IMR-90 (cell line): ENCODE measurements at regions not wholly inside any gene's neighbourhood (a gene's known extent, or its start where the extent isn't known, plus 50 kb on each side); places are given as distances from the start of the nearest gene placed in this dataset.

Experiments used
- ATAC-seq: fragments of 200-7000 bp; cut with Tn5 transposase; 2 replicates; pipeline ENCODE4 v1.9.1; 2020; ENCODE audit warnings: low read depth, mild to moderate bottlenecking, moderate library complexity
- BruUV-seq: library from RNA; stranded (reverse); fragments of 400-500 nt; replicated peaks from 2 replicates; lab custom pipeline; 2021; lab: Mats Ljungman, UMichigan
- CTCF ChIA-PET: fragments of 300-600 bp; formaldehyde crosslinking; extraction: SDS; loops from one replicate; lab custom pipeline; 2021; ENCODE audit warnings: antibody characterized with exemption; lab: Yijun Ruan, JAX
- POLR2A ChIA-PET: fragments of 300-600 bp; sonication (Branson Sonifier 250); formaldehyde crosslinking; loops from one replicate; lab custom pipeline; 2022; ENCODE audit warnings: antibody characterized with exemption; ENCODE audit not compliant: unreplicated experiment; lab: Charles Lee
- DNase-seq: peaks from one replicate; pipeline ENCODE4 v3.0.0; 2013
- H2AFZ ChIP-seq: replicated peaks from 2 replicates; pipeline ENCODE3; 2013; ENCODE audit warnings: low read length, mild to moderate bottlenecking; ENCODE audit not compliant: poor library complexity
- H2AK5ac ChIP-seq: 2 replicates; pipeline ENCODE4 v1.6.1; 2013; ENCODE audit warnings: low read depth, low read length, inconsistent platforms
- H2AK9ac ChIP-seq: replicated peaks from 2 replicates; pipeline ENCODE3; 2013; ENCODE audit warnings: mild to moderate bottlenecking, low read depth, low read length, moderate library complexity; ENCODE audit not compliant: poor library complexity
- H2BK120ac ChIP-seq: 2 replicates; pipeline ENCODE4 v1.6.1; 2013; ENCODE audit warnings: low read depth, low read length, inconsistent platforms
- H2BK15ac ChIP-seq: 3 replicates; pipeline ENCODE4 v1.6.1; 2013; ENCODE audit warnings: low read depth, low read length, inconsistent platforms
- H2BK20ac ChIP-seq: 2 replicates; pipeline ENCODE4 v1.6.1; 2013; ENCODE audit warnings: low read depth, mild to moderate bottlenecking, inconsistent platforms, low read length, moderate library complexity
- H2BK5ac ChIP-seq: 2 replicates; pipeline ENCODE4 v1.6.1; 2013; ENCODE audit warnings: mild to moderate bottlenecking, low read depth, low read length, inconsistent platforms; ENCODE audit not compliant: poor library complexity, severe bottlenecking
- H3K14ac ChIP-seq: replicated peaks from 2 replicates; pipeline ENCODE4 v1.6.1; 2013; ENCODE audit warnings: low read depth, low read length, inconsistent platforms
- H3K18ac ChIP-seq: 2 replicates; pipeline ENCODE4 v1.6.1; 2013; ENCODE audit warnings: low read depth, low read length, control low read depth
- H3K23ac ChIP-seq: 2 replicates; pipeline ENCODE4 v1.6.1; 2013; ENCODE audit warnings: low read depth, low read length, inconsistent platforms
- H3K27ac ChIP-seq: 2 replicates; pipeline ENCODE4 v1.5.1; 2013; ENCODE audit warnings: mild to moderate bottlenecking, control low read depth, low read length; ENCODE audit not compliant: insufficient read depth
- H3K27me3 ChIP-seq: 2 replicates; pipeline ENCODE4 v1.6.1; 2013; ENCODE audit warnings: low read length; ENCODE audit not compliant: control insufficient read depth, insufficient read depth
- H3K36me3 ChIP-seq: 2 replicates; pipeline ENCODE4 v1.6.1; 2013; ENCODE audit warnings: low read length, mixed read lengths; ENCODE audit not compliant: control insufficient read depth, insufficient read depth
- H3K4ac ChIP-seq: 2 replicates; pipeline ENCODE4 v1.6.1; 2013; ENCODE audit warnings: low read depth, low read length, inconsistent platforms
- H3K4me1 ChIP-seq: 2 replicates; pipeline ENCODE4 v1.6.1; 2013; ENCODE audit warnings: low read length, mixed read lengths; ENCODE audit not compliant: control insufficient read depth, insufficient read depth
- H3K4me2 ChIP-seq: 2 replicates; pipeline ENCODE4 v1.6.1; 2013; ENCODE audit warnings: low read depth, mild to moderate bottlenecking, control low read depth, low read length, moderate library complexity
- H3K4me3 ChIP-seq: 2 replicates; pipeline ENCODE4 v1.5.1; 2013; ENCODE audit warnings: low read depth, mild to moderate bottlenecking, control low read depth, low read length, moderate library complexity; ENCODE audit not compliant: insufficient read depth
- H3K56ac ChIP-seq: 2 replicates; pipeline ENCODE4 v1.6.1; 2013; ENCODE audit warnings: low read length, inconsistent platforms; ENCODE audit not compliant: insufficient read depth; ENCODE audit errors: extremely low read depth
- H3K79me1 ChIP-seq, 2 experiments: 2 replicates each; pipeline ENCODE4 v1.6.1; 2013; ENCODE audit warnings: low read length in 2 of 2, inconsistent platforms in 1 of 2, low read depth in 1 of 2
- H3K9ac ChIP-seq: 2 replicates; pipeline ENCODE4 v1.6.1; 2013; ENCODE audit warnings: low read depth, low read length, control low read depth
- H3K9me1 ChIP-seq: 2 replicates; pipeline ENCODE4 v1.6.1; 2013; ENCODE audit warnings: low read length, inconsistent platforms; ENCODE audit not compliant: insufficient read depth
- H3K9me3 ChIP-seq: 2 replicates; pipeline ENCODE4 v1.6.1; 2013; ENCODE audit warnings: low read length; ENCODE audit not compliant: control insufficient read depth, insufficient read depth
- H4K20me1 ChIP-seq: 2 replicates; pipeline ENCODE4 v1.6.1; 2013; ENCODE audit warnings: low read length, inconsistent platforms; ENCODE audit not compliant: insufficient read depth
- H4K5ac ChIP-seq: 2 replicates; pipeline ENCODE4 v1.6.1; 2013; ENCODE audit warnings: mild to moderate bottlenecking, low read depth, low read length, control low read depth
- H4K8ac ChIP-seq, 2 experiments: 2 replicates each; pipeline ENCODE4 v1.6.1; 2013; ENCODE audit warnings: low read depth in 2 of 2, low read length in 2 of 2, control low read depth in 1 of 2, inconsistent platforms in 1 of 2
- H4K91ac ChIP-seq: 2 replicates; pipeline ENCODE4 v1.6.1; 2013; ENCODE audit warnings: low read depth, low read length, inconsistent platforms; ENCODE audit not compliant: insufficient read depth
- BHLHE40 ChIP-seq: fragments of 150-350 bp; IDR thresholded peaks from 2 replicates; pipeline ENCODE4 v1.6.1; 2016; ENCODE audit warnings: mild to moderate bottlenecking, low read depth, low read length
- ELK1 ChIP-seq: fragments of 150-350 bp; IDR thresholded peaks from 2 replicates; pipeline ENCODE4 v1.6.1; 2016; ENCODE audit warnings: low read depth, mild to moderate bottlenecking, low read length, moderate library complexity, borderline replicate concordance
- FOS ChIP-seq: fragments of 150-350 bp; IDR thresholded peaks from 2 replicates; pipeline ENCODE4 v1.6.1; 2016; ENCODE audit warnings: low read depth, low read length
- RAD21 ChIP-seq: IDR thresholded peaks from 2 replicates; pipeline ENCODE4 v1.6.1; 2012; ENCODE audit warnings: low read length, improper control_type of control experiment
- SMC3 ChIP-seq: fragments of 150-350 bp; IDR thresholded peaks from 2 replicates; pipeline ENCODE4 v1.6.1; 2016; ENCODE audit warnings: low read depth, mild to moderate bottlenecking, antibody characterized with exemption, low read length, moderate library complexity
- USF2 ChIP-seq: fragments of 150-350 bp; IDR thresholded peaks from 2 replicates; pipeline ENCODE4 v1.6.1; 2017; ENCODE audit warnings: mild to moderate bottlenecking, antibody characterized with exemption, low read length, low read depth
- WGBS, 2 experiments: methylation state at CpG; one replicate each; pipeline versions ENCODE4 v1.1.5 to v1.1.7; 2013; ENCODE audit warnings: missing lambda C conversion rate in 2 of 2; ENCODE audit not compliant: insufficient read length in 1 of 2; ENCODE audit errors: extremely low coverage in 2 of 2; 5-methylcytosine and 5-hydroxymethylcytosine counted together
- dilution Hi-C: fragments of 300-500 bp; cut with HindIII; formaldehyde crosslinking; loops from one replicate; pipeline ENCODE4 v1.14.3; 2018; ENCODE audit warnings: low sequenced_read_pairs; ENCODE audit not compliant: unreplicated experiment
- in situ Hi-C: fragments of 300-500 bp; cut with MboI; formaldehyde crosslinking; loops from 3 replicates; pipeline ENCODE4 v1.14.3; 2019; ENCODE audit warnings: low sequenced_read_pairs, inconsistent platforms, mixed read lengths
- intact Hi-C: fragments of 100-400 bp; cut with micrococcal nuclease; formaldehyde crosslinking; loops from 2 replicates; pipeline ENCODE4 v1.10.0; 2022

GRCh38 chr3:111332488-111333080, 209.4 kb upstream of the CD96 start:
- Histone ChIP-seq H3K4me3 (no peak overlapping the region), H3K9ac (no peak overlapping the region), H3K4me2 (no peak overlapping the region), H4K5ac (no peak overlapping the region), H3K9me3 (no peaks in the 10 kb centered on the region), H3K56ac (no peak overlapping the region), H2AK5ac (no peak overlapping the region), H2BK15ac (no peak overlapping the region), H3K4ac (no peak overlapping the region), H4K20me1 (no peaks in the 10 kb centered on the region), H3K36me3 (no peaks in the 10 kb centered on the region), H3K23ac (no peak overlapping the region), H3K4me1 (no peaks in the 10 kb centered on the region; the same call in 1 of the 2 replicates), H2BK20ac (no peak overlapping the region), H3K79me1 (no peaks in the 10 kb centered on the region), H3K18ac (no peak overlapping the region), H4K91ac (no peak overlapping the region; the same call in 1 of the 2 replicates), H4K8ac (no peak overlapping the region), H3K27me3 (no peaks in the 10 kb centered on the region), H2AFZ (no peak overlapping the region), H2AK9ac (no peak overlapping the region), H2BK120ac (no peak overlapping the region), H3K14ac (no peak overlapping the region), H3K27ac (no peak overlapping the region), H2BK5ac (no peak overlapping the region), H3K9me1 (no peaks in the 10 kb centered on the region)
- intact Hi-C loops (loop anchor here (10.0 kb wide), 1 partner anchor 362 kb away; no protein-coding TSS in a partner anchor), in situ Hi-C loops (loop anchor here (10.0 kb wide), 2 partner anchors 238 to 1798 kb away; no protein-coding TSS in a partner anchor), dilution Hi-C loops (no loop called here)
- DNase-seq (no peak), ATAC-seq (no peak)
- ChIA-PET POLR2A (interaction anchor here (0.6 kb wide), 2 partner anchors 140 to 252 kb away, joined by 3 to 8 read pairs; no protein-coding TSS in a partner anchor), CTCF (interaction anchor here (0.7 kb wide), 1 partner anchor 626 kb away, joined by 5 read pairs; no protein-coding TSS in a partner anchor)
- no CpG with 5 or more reads among the region's 3 CpGs for WGBS, 2 experiments
- BruUV-seq: no TSS peak
- TF ChIP-seq USF2 (no peak), BHLHE40 (no peak), FOS (no peak), SMC3 (no peak), RAD21 (no peak), ELK1 (no peak)
